K562 (cell line): ENCODE measurements at regions not wholly inside any gene's neighbourhood (a gene's known extent, or its start where the extent isn't known, plus 50 kb on each side); places are given as distances from the start of the nearest gene placed in this dataset.

Experiments
- ATAC-seq: fragments of 200-7000 bp; cut with Tn5 transposase; 3 replicates; pipeline ENCODE4 v1.9.1; 2020; ENCODE audit warnings: moderate library complexity
- BruUV-seq: library from RNA; stranded (reverse); fragments of 400-500 nt; replicated peaks from 2 replicates; lab custom pipeline; 2021; lab: Mats Ljungman, UMichigan
- CTCF ChIA-PET: fragments of 300-600 bp; formaldehyde crosslinking; extraction: SDS; loops from one replicate; lab custom pipeline; 2021; ENCODE audit warnings: low intra/inter-chr PET ratio; lab: Yijun Ruan, JAX
- POLR2A ChIA-PET: fragments of 300-600, 350-650 bp; sonication (Branson Sonifier 250); formaldehyde crosslinking; extraction: SDS; loops from one replicate; lab custom pipeline; 2021; ENCODE audit warnings: antibody characterized with exemption, inconsistent platforms; lab: Yijun Ruan, JAX
- DNase-seq, 4 experiments: peaks; one replicate each; pipeline versions ENCODE4 v3.0.0 to v3.0.0-alpha.2; 2011 to 2018; ENCODE audit warnings: low spot score in 3 of 4, mixed read lengths in 3 of 4; ENCODE audit errors: extremely low read depth in 1 of 4
- FAIRE-seq: peaks from 2 replicates; lab custom pipeline; 2011; peaks lifted over from hg19 to GRCh38; lab: Jason Lieb, UNC
- H2AFZ ChIP-seq: 2 replicates; pipeline ENCODE4 v1.6.0; 2011; ENCODE audit warnings: low read depth, low read length, control low read depth, inconsistent platforms
- H3K27ac ChIP-seq: fragments of 200-600 bp; 3 replicates; pipeline ENCODE4 v1.8.0; 2011; ENCODE audit warnings: low read depth, mild to moderate bottlenecking, control low read depth, inconsistent platforms, low read length, moderate library complexity, mixed read lengths; ENCODE audit errors: extremely low read depth
- H3K27me3 ChIP-seq, 2 experiments: fragments of 300-600 bp in 1 of 2; 2 replicates in 1 of 2; 3 replicates in 1 of 2; pipeline versions ENCODE4 v1.6.0 to v1.8.0; 2011; ENCODE audit warnings: inconsistent platforms in 2 of 2, low read length in 2 of 2, mild to moderate bottlenecking in 1 of 2, mixed read lengths in 1 of 2, moderate library complexity in 1 of 2; ENCODE audit not compliant: control insufficient read depth in 2 of 2, insufficient read depth in 2 of 2
- H3K36me3 ChIP-seq: fragments of 300-600 bp; 3 replicates; pipeline ENCODE4 v1.8.0; 2011; ENCODE audit warnings: mild to moderate bottlenecking, low read length, inconsistent platforms; ENCODE audit not compliant: control insufficient read depth, insufficient read depth
- H3K4me1 ChIP-seq, 2 experiments: fragments of 200-600 bp in 1 of 2; replicated peaks in 1 of 2; 2 replicates in 1 of 2; 3 replicates in 1 of 2; pipeline versions ENCODE4 v1.5.1 to v1.8.0; 2011; ENCODE audit warnings: inconsistent platforms in 2 of 2, low read length in 2 of 2, mild to moderate bottlenecking in 1 of 2, mixed read lengths in 1 of 2, moderate library complexity in 1 of 2; ENCODE audit not compliant: control insufficient read depth in 2 of 2, insufficient read depth in 2 of 2
- H3K4me2 ChIP-seq: 2 replicates; pipeline ENCODE4 v1.6.1; 2011; ENCODE audit warnings: low read length, control low read depth, inconsistent platforms, mixed read lengths; ENCODE audit not compliant: insufficient read depth
- H3K4me3 ChIP-seq: fragments of 200-600 bp; sonication (generic), shearing (Covaris generic); 2 replicates; pipeline ENCODE4 v1.5.1; 2016; ENCODE audit warnings: control low read depth, inconsistent platforms
- H3K79me2 ChIP-seq: fragments of 200-600 bp; 3 replicates; pipeline ENCODE4 v1.8.0; 2011; ENCODE audit warnings: low read length, inconsistent platforms; ENCODE audit not compliant: control insufficient read depth, insufficient read depth
- H3K9ac ChIP-seq, 2 experiments: 2 replicates each; pipeline versions ENCODE4 v1.6.0 to v1.6.1; 2011; ENCODE audit warnings: low read depth in 2 of 2, low read length in 2 of 2, control low read depth in 1 of 2, inconsistent platforms in 1 of 2, mild to moderate bottlenecking in 1 of 2, mixed read lengths in 1 of 2; ENCODE audit not compliant: insufficient read depth in 1 of 2
- H3K9me1 ChIP-seq: one replicate; pipeline ENCODE4 v1.6.0; 2011; ENCODE audit warnings: inconsistent platforms, mild to moderate bottlenecking, low read length, moderate library complexity; ENCODE audit not compliant: control insufficient read depth, insufficient read depth
- H3K9me3 ChIP-seq: replicated peaks from 2 replicates; pipeline ENCODE4 v1.5.1; 2011; ENCODE audit warnings: low read depth, low read length, inconsistent platforms; ENCODE audit not compliant: control insufficient read depth, insufficient read depth
- H4K20me1 ChIP-seq: replicated peaks from 2 replicates; pipeline ENCODE4 v1.6.1; 2011; ENCODE audit warnings: low read length, inconsistent platforms, mixed read lengths; ENCODE audit not compliant: control insufficient read depth, insufficient read depth
- ATF2 ChIP-seq: sonication (generic); formaldehyde crosslinking; IDR thresholded peaks from 2 replicates; pipeline ENCODE4 v1.8.1; 2022; ENCODE audit warnings: missing genetic modification reagents
- CC2D1A ChIP-seq: fragments of 450-650 bp; IDR thresholded peaks from 2 replicates; pipeline ENCODE4 v1.6.1; 2017; ENCODE audit warnings: mild to moderate bottlenecking
- E2F4 ChIP-seq: sonication (generic); formaldehyde crosslinking; IDR thresholded peaks from 2 replicates; pipeline ENCODE4 v1.8.0; 2022; ENCODE audit warnings: mild to moderate bottlenecking, low read depth, missing genetic modification reagents
- FOXK2 ChIP-seq, 2 experiments: fragments of 450-650 bp; IDR thresholded peaks in 1 of 2; conservative IDR thresholded peaks in 1 of 2; 2 replicates each; pipeline ENCODE4 v1.6.1; 2016; ENCODE audit warnings: low read depth in 2 of 2, mild to moderate bottlenecking in 1 of 2
- RBM25 ChIP-seq: fragments of 200-400 bp; formaldehyde crosslinking; IDR thresholded peaks from 2 replicates; pipeline ENCODE4 v1.6.1; 2018; ENCODE audit warnings: low read length, low read depth, moderate library complexity; ENCODE audit not compliant: severe bottlenecking
- SIN3A ChIP-seq, 2 experiments: fragments of 150-350 bp in 1 of 2; IDR thresholded peaks; 2 replicates each; pipeline ENCODE4 v1.6.1; 2011 to 2016; ENCODE audit warnings: borderline replicate concordance in 2 of 2, low read depth in 2 of 2, low read length in 2 of 2, mild to moderate bottlenecking in 2 of 2, moderate library complexity in 2 of 2; ENCODE audit not compliant: control insufficient read depth in 1 of 2
- SREBF2 ChIP-seq: sonication (generic); formaldehyde crosslinking; IDR thresholded peaks from 2 replicates; pipeline ENCODE4 v1.4.0; 2020; ENCODE audit warnings: mild to moderate bottlenecking, missing genetic modification reagents
- TRIM25 ChIP-seq: fragments of 450-650 bp; IDR thresholded peaks from 2 replicates; pipeline ENCODE4 v1.7.0; 2016; ENCODE audit warnings: borderline replicate concordance
- ZNF398 ChIP-seq: fragments of 250-450 bp; sonication (Bioruptor Pico); IDR thresholded peaks from 2 replicates; pipeline ENCODE4 v1.8.0; 2021; ENCODE audit warnings: moderate library complexity, mild to moderate bottlenecking, inconsistent platforms
- ZNF668 ChIP-seq: fragments of 250-450 bp; sonication (Bioruptor Pico); IDR thresholded peaks from 2 replicates; pipeline ENCODE4 v1.8.0; 2022; ENCODE audit warnings: mild to moderate bottlenecking, inconsistent platforms
- WGBS: fragments of 100-300 bp; shearing (Covaris generic); methylation state at CpG from one replicate; pipeline ENCODE4 v1.1.6; 2016; ENCODE audit warnings: low coverage, mixed read lengths; ENCODE audit not compliant: insufficient coverage; ENCODE audit errors: missing lambda C conversion rate; 5-methylcytosine and 5-hydroxymethylcytosine counted together
- in situ Hi-C: fragments of 300-500 bp; cut with MboI; formaldehyde crosslinking; loops from 4 replicates; pipeline ENCODE4 v1.15.0; 2018; ENCODE audit warnings: inconsistent platforms, mixed read lengths
- intact Hi-C: fragments of 100-400 bp; cut with micrococcal nuclease; formaldehyde crosslinking; loops from 2 replicates; pipeline ENCODE4 v1.14.2; 2022
- TF ChIP-seq, protein P1 (sequence below): sonication (generic); formaldehyde crosslinking; IDR thresholded peaks from 2 replicates; pipeline ENCODE4 v1.8.1; 2023; ENCODE audit warnings: mild to moderate bottlenecking, missing genetic modification reagents

DNA sequence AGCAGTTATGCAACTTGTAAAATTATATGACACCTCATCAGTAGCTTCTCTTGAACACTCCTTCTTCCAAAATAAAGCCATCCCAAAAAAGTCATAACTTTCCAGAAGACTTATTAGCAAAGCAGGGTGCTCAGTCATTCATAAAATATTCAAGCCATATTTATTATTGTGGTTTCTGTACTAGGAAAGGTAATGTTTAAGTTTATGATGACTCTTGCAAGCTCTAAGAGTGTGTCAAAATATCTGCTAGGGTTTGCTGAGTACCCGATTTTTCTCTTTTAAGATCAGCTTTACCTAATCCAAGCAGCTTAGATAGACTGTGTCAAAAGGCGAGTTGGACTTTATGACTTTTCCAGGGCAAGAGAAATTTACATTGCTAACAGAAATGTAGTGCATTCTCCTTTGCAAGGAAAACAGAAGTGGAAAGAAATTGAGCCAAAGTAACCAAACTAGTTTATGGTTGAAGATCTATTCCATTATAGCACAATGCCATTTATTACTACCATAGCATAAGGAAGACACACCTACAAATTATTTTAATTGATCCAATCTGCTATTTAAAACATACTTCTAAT lies 98.0 kb upstream of the SOX6 start:
- ATAC-seq (no peak), FAIRE-seq (no peak), DNase-seq (no peak)
- WGBS: 34% methylated on average over 2 of the region's 2 CpGs
- H4K20me1 ChIP-seq: no peaks in the 10 kb centered on the region
- no peaks in the 10 kb centered on the region for H3K36me3 ChIP-seq
- in situ Hi-C loops (no loop called here), intact Hi-C loops (loop anchor here (10.0 kb wide), 1 partner anchor 150 kb away; no protein-coding TSS in a partner anchor)
- no peaks in the 10 kb centered on the region for H3K79me2 ChIP-seq
- no peak overlapping the region for H2AFZ ChIP-seq
- H3K9me1 ChIP-seq: no peaks in the 10 kb centered on the region
- H3K9ac ChIP-seq: no peak overlapping the region
- no peak overlapping the region for H3K4me3 ChIP-seq
- no TSS peak for BruUV-seq
- no peaks in the 10 kb centered on the region for H3K9me3 ChIP-seq
- ChIA-PET POLR2A (no interaction called here), CTCF (no interaction called here)
- H3K4me2 ChIP-seq: no peak overlapping the region
- no peaks in the 10 kb centered on the region for H3K27me3 ChIP-seq
- no peaks in the 10 kb centered on the region for H3K4me1 ChIP-seq
- H3K27ac ChIP-seq: no peak overlapping the region
- TF ChIP-seq CC2D1A: no peak
- no peak for TF ChIP-seq SIN3A (IDR thresholded peaks at IDR 0.05; ENCODE audit: borderline replicate concordance in 2 of 2, control insufficient read depth in 1 of 2, low read depth in 2 of 2, low read length in 2 of 2)
- TF ChIP-seq E2F4: no peak
- TF ChIP-seq TRIM25: no peak
- TF ChIP-seq SREBF2 (CRISPR knock-in tag): no peak
- TF ChIP-seq ATF2: no peak
- TF ChIP-seq, protein P1, sequence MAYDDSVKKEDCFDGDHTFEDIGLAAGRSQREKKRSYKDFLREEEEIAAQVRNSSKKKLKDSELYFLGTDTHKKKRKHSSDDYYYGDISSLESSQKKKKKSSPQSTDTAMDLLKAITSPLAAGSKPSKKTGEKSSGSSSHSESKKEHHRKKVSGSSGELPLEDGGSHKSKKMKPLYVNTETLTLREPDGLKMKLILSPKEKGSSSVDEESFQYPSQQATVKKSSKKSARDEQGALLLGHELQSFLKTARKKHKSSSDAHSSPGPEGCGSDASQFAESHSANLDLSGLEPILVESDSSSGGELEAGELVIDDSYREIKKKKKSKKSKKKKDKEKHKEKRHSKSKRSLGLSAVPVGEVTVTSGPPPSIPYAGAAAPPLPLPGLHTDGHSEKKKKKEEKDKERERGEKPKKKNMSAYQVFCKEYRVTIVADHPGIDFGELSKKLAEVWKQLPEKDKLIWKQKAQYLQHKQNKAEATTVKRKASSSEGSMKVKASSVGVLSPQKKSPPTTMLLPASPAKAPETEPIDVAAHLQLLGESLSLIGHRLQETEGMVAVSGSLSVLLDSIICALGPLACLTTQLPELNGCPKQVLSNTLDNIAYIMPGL: no peak
- TF ChIP-seq ZNF668 (CRISPR knock-in tag): no peak
- no peak for TF ChIP-seq FOXK2 (conservative IDR thresholded peaks at IDR 0.05 in 1 of 2, IDR thresholded peaks at IDR 0.05 in 1 of 2; ENCODE audit: low read depth in 2 of 2)
- TF ChIP-seq ZNF398 (CRISPR knock-in tag): no peak
- no peak for TF ChIP-seq RBM25
